SHP77 treated with DMSO at 0.1 percent for 48 hours (cell line): ENCODE measurements at regions not wholly inside any gene's neighbourhood (a gene's known extent, or its start where the extent isn't known, plus 50 kb on each side); places are given as distances from the start of the nearest gene placed in this dataset.
"Not testable (repeated sequence)": the region's sequence is repeated elsewhere in the genome, so short reads cannot be mapped to it uniquely, and the experiment has no call there.

Experiments used
- DNase-seq: peaks from one replicate; lab custom pipeline; 2025; lab: John Stamatoyannopoulos, UW

DNA sequence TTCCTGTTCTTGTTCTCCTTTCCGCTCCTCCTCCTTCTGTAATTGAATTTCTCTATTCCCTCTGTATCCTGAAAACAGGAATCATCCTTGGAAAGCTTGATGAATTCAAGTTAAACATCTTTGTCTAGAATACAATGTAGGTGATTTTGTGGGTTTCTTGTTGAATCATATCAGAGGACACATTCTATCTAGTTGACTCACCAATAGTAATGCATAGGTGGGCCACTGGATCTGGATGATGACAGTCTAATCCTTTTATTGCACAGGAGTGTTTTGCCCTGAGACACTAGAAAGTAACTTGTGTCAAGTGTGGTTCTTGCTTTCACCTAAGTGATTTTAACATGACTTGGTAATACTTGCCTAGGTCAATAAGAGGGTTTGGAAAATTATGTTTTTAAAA lies 164.3 kb downstream of the RFPL4B start:
- DNase-seq, result no peak

DNA sequence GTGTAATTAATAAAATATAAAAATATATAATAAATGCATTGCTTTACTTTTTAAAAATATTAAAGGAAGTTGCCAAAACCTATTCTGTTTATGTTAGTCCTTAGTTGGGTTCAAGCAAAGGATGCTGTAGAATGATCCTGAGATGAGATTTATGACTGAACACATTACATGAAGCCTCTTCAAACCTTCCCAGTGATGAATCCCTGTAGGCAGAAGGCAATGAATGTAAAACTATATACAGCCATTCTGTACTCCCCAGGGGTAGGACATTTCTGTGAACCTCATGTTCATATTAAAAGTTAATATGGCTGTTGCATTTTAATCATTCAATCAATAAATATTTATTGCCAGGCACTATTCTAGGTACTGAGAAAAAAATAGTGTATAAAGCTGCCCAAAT lies 166.0 kb downstream of the RFPL4B start:
- no peak for DNase-seq

DNA sequence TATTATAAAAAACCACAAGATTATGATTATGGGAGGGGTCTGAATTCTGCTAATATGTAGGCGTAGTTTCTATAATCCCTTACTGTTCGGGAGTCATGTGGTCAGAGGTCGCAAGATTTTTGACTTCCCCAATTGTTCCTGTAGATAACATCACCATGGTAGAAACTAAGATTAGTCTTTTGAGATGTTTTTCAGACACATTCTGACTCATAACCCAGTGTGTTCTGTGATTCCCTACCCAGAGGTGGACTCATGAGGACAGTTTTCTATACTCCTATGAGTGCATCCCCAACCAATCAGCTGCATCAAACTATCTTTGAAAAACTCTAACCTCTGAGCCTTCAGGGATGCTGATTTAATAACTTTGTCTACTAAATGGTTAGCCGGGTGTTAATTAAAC lies 175.5 kb downstream of the RFPL4B start:
- no peak for DNase-seq

DNA sequence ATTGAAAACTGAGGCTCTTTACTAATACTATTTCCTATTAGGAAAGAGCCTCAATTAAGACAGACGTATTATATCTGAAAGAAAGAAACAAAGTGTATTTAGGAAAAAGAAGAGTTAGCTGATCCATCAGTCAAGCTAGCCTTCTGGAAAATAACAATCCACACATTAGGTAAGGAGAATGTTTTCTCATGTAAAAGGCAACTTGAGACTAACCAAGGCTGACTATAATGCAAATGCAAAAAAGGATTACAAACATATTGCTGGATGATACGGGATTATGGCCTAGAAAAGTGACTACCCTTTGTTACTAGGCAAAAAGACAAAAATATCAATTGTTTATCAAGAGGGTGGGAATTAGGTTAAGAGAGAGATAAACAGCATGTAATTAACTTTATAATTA lies 176.9 kb downstream of the RFPL4B start:
- no peak for DNase-seq

DNA sequence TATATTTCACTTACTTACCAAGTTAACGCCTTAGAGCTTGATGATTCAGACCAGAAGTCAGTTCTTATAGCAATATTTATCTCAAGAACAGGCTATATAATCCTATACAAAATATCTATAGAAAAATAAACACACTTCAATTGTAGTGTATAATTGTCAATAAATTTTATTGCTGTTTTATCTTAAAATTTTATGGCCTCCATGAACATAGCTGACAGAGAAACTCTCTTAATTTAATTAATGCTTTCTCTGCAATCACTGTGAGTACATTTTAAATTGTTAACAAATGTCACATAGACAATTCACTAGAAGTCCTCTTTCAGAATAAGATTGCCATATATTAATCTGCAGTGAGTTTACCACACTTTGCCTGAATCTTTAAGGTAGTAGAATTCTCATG lies 178.6 kb downstream of the RFPL4B start:
- no peak for DNase-seq

GRCh38 chr6:112526594-112526993 lies 179.5 kb downstream of the RFPL4B start:
- no peak for DNase-seq

DNA sequence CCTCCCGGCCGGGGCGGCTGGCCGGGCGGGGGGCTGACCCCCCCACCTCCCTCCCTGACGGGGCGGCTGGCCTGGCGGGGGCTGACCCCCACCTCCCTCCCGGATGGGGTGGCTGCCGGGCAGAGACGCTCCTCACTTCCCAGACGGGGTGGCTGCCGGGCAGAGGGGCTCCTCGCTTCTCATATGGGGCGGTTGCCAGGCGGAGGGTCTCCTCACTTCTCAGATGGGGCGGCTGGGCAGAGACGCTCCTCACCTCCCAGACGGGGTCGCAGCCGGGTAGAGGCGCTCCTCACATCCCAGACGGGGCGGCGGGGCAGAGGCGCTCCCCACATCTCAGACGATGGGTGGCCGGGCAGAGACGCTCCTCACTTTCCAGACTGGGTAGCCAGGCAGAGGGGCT lies 181.2 kb downstream of the RFPL4B start:
- DNase-seq, result not testable (repeated sequence)

- no peak for DNase-seq
These were observed 188.7 kb downstream of the RFPL4B start for GRCh38 chr6:112535816-112536215.

DNA sequence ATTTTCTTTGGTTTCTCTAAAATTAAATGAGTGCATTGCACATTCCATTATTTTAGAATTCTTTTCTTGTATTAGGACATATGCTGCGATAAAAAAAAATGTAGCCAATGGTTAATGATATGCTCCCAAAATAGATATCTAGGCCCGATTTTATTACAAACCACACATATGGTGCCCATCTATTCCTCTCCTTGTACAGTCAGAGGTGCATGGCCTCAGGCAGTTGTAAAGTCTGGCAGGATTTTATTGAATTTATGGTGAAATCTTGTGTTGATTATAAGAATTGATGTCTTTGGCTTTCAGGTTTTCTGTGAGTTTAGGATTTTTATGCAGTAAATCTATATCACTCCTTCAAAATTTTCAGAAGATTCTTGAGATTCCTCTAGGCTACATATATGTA lies 192.2 kb downstream of the RFPL4B start:
- DNase-seq, result no peak

GRCh38 chr6:112541847-112542246 lies 194.7 kb downstream of the RFPL4B start:
- DNase-seq, result not testable (repeated sequence)

DNA sequence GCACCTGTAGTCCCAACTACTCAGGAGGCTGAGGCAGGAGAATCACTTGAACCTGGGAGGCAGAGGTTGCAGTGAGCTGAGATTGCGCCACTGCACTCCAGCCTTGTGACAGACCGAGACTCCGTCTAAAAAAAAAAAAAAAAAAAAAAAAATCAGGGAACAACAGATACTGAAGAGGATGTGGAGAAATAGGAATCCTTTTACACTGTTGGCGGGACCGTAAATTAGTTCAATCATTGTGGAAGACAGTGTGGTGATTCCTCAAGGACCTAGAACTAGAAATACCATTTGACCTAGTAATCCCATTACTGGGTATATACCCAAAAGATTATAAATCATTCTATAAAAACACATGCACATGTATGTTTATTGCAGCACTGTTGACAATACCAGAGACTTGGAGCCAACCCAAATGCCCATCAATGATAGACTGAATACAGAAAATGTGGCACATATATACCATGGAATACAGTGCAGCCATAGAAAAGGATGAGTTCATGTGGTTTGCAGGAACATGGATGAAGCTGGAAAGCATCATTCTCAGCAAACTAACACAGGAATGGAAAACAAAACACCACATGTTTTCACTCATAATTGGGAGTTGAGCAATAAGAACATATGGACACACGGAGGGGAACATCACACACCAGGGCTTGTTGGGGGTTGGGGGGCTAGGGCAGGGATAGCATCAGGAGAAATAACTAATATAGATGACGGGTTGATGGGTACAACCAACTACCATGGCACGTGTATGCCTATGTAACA lies 200.4 kb downstream of the RFPL4B start:
- not testable (repeated sequence) for DNase-seq

- DNase-seq, result no peak
These were observed 202.6 kb downstream of the RFPL4B start for GRCh38 chr6:112549749-112550148.

- DNase-seq, result no peak
These were observed 210.3 kb downstream of the RFPL4B start for GRCh38 chr6:112557435-112557834.

- DNase-seq, result no peak
These were observed 210.8 kb downstream of the RFPL4B start for GRCh38 chr6:112557961-112558360.

DNA sequence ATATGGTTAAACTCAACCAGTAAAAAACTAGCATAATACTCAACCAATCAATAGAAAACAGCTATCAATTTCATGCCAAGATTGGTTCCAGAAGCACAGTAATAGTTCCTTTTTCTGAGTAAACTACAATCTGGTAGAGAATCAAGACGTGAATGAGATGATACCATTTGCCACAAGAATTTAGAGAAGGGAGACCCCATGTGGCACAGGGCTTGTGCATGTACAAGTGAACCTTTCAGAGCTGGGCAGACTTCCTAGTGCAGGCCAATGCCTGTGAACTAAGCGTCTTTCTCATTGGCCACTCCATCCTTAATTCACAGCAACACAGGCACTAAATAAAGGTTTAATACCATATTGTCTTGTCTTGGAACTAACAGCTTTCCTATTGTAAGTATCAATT lies 213.5 kb downstream of the RFPL4B start:
- no peak for DNase-seq

DNA sequence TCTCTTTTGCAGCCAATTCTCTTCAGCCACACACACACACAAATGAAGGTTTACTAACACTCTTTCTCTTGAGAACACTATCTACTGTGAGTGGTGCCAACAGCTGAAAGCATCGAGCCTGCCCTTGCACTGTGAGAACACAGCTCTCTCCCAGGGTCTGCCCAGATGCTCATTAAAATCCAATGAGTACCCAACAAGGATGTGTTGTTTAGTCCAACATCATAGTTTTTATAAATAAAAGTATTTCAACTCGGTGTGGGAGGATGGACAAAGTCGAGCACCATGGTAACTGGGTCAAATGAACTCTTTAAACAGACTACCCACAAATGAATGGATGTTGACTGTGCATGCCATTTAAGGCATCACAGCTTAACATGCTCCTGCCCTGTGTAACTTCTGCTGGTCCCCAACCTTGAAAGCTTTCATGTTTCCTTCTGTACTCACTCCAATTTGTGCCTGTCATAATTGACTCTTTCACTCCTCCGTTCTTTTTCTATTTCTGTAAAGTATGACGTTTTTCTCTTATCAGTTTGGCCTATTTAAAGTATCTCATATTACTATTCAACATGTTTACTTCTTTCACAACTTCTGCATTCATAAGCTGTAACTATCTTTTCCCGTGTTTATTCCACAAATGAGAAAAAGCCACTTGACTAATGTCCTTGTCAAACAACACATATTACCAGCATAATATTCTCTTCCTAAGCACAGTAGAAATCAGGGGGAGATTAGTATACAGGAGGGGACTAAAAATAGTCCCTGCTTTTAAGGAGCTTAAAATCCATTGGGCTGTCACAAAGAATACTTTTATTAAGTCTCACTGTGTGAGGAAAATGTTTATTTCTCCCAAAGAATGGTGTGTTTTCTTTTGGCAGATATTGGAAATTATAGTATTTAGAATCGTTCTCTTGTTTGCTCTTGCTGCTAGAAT lies 215.4 kb downstream of the RFPL4B start:
- no peak for DNase-seq

- no peak for DNase-seq
These were observed 216.2 kb downstream of the RFPL4B start for GRCh38 chr6:112563368-112563767.

DNA sequence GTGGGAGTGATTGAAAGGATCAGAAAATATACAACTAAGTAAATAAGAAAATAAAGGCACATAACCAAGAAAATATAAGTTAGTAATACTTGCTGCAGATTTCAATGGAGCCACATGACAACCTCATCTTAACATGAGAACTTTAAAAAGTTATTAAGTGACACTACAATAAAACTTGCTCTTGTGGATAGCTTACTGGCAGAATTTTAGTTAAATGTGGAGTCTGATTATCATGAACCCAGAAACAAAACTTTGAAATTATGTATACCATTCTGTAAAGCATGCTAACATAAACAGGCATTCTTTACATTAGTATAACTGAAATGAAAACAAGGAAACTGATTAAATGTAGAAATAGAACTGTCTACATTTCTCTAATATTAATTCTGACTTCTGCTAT lies 220.9 kb downstream of the RFPL4B start:
- DNase-seq, result no peak

GRCh38 chr6:112571488-112572270 lies 224.5 kb downstream of the RFPL4B start:
- DNase-seq, result no peak

DNA sequence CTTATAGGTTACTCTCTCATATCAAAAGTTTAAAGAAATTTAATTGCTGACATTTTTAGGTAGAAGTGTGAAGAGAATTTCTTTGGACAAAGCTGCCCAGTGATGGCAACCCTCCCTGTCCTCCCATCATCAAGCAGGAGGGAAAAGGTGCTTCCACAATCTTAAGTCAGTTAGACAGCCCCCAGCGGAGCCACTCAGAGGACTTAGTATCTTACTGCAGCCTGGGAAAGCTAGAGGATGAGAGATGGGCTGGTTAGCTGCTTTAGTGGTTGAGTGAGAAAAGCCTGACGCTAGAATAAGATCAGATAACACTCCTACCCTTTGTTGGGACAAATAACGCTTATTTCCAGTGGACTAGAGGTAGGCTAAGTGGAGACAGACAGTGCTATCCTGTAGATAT lies 227.1 kb downstream of the RFPL4B start:
- no peak for DNase-seq

- DNase-seq, result no peak
These were observed 228.2 kb downstream of the RFPL4B start for GRCh38 chr6:112575309-112575834.

- DNase-seq, result no peak
These were observed 229.3 kb downstream of the RFPL4B start for GRCh38 chr6:112576423-112576822.
